ENCODE measurements at regions not wholly inside any gene's neighbourhood (a gene's known extent, or its start where the extent isn't known, plus 50 kb on each side); places are given as distances from the start of the nearest gene placed in this dataset.

DNA sequence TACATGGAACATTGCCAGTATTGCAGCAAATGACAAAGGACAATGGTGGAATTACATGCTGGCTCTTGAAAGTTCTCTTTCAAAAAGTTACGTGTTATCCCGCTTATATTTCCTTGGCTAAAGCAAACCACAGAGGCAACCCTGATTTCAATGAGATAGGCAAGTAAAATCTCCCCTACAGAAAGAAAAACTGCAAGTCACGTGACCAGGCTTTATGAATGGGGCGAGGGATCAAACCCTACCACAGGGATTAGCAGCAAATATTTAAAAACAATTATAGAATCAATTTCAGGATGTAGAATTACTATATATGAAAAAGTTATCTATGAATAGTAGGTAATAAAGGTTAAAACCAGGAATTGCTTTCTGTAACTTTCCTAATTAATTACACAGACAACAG is 603.4 kb upstream of the GBE1 start:
- no peaks in the 10 kb centered on the region for H3K27me3 ChIP-seq (ENCODE audit: insufficient read depth, poor library complexity, severe bottlenecking)
- no peak for DNase-seq (ENCODE audit: low read depth in 1 of 2, low spot score in 1 of 2)
- no peak overlapping the region for H3K4me3 ChIP-seq (replicated peaks; ENCODE audit: insufficient read depth, low read length)
- no peak overlapping the region for H3K27ac ChIP-seq (replicated peaks)
- TF ChIP-seq, protein P1, sequence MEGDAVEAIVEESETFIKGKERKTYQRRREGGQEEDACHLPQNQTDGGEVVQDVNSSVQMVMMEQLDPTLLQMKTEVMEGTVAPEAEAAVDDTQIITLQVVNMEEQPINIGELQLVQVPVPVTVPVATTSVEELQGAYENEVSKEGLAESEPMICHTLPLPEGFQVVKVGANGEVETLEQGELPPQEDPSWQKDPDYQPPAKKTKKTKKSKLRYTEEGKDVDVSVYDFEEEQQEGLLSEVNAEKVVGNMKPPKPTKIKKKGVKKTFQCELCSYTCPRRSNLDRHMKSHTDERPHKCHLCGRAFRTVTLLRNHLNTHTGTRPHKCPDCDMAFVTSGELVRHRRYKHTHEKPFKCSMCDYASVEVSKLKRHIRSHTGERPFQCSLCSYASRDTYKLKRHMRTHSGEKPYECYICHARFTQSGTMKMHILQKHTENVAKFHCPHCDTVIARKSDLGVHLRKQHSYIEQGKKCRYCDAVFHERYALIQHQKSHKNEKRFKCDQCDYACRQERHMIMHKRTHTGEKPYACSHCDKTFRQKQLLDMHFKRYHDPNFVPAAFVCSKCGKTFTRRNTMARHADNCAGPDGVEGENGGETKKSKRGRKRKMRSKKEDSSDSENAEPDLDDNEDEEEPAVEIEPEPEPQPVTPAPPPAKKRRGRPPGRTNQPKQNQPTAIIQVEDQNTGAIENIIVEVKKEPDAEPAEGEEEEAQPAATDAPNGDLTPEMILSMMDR (IDR thresholded peaks at IDR 0.05; ENCODE audit: insufficient read depth, low read length): no peak
- TF ChIP-seq GABPA (IDR thresholded peaks at IDR 0.05; ENCODE audit: low read depth) (no peak), POLR2AphosphoS5 (IDR thresholded peaks at IDR 0.05; ENCODE audit: low read depth) (no peak), SPI1 (IDR thresholded peaks at IDR 0.05; ENCODE audit: borderline replicate concordance, low read depth) (no peak)
- TF ChIP-seq, protein P2, sequence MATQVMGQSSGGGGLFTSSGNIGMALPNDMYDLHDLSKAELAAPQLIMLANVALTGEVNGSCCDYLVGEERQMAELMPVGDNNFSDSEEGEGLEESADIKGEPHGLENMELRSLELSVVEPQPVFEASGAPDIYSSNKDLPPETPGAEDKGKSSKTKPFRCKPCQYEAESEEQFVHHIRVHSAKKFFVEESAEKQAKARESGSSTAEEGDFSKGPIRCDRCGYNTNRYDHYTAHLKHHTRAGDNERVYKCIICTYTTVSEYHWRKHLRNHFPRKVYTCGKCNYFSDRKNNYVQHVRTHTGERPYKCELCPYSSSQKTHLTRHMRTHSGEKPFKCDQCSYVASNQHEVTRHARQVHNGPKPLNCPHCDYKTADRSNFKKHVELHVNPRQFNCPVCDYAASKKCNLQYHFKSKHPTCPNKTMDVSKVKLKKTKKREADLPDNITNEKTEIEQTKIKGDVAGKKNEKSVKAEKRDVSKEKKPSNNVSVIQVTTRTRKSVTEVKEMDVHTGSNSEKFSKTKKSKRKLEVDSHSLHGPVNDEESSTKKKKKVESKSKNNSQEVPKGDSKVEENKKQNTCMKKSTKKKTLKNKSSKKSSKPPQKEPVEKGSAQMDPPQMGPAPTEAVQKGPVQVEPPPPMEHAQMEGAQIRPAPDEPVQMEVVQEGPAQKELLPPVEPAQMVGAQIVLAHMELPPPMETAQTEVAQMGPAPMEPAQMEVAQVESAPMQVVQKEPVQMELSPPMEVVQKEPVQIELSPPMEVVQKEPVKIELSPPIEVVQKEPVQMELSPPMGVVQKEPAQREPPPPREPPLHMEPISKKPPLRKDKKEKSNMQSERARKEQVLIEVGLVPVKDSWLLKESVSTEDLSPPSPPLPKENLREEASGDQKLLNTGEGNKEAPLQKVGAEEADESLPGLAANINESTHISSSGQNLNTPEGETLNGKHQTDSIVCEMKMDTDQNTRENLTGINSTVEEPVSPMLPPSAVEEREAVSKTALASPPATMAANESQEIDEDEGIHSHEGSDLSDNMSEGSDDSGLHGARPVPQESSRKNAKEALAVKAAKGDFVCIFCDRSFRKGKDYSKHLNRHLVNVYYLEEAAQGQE (IDR thresholded peaks at IDR 0.05; ENCODE audit: insufficient replicate concordance, low read depth): no peak

DNA sequence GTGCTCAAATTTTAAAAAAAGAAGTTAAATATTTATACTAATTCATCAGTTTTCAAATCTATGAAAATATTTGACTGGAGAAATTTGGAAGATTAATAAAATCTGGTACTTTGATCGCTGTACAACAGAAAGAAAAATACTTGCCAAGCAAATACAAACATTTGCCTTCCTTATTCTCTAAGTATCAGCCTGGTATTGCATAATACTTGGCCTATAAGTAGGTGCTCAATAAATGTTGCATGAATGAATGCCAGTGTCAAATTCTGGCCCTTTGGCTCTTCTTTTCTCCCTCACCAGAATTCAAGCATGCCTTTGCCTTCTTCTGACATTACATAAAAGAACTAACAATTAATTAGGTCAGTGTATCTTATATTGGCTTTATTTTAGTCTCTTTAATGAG is 601.7 kb upstream of the GBE1 start:
- Histone ChIP-seq H3K27me3 (ENCODE audit: insufficient read depth, poor library complexity, severe bottlenecking) (no peaks in the 10 kb centered on the region), H3K4me3 (replicated peaks; ENCODE audit: insufficient read depth, low read length) (no peak overlapping the region), H3K27ac (replicated peaks) (no peak overlapping the region)
- TF ChIP-seq, protein P1 (IDR thresholded peaks at IDR 0.05; ENCODE audit: insufficient read depth, low read length): no peak
- no peak for TF ChIP-seq GABPA (IDR thresholded peaks at IDR 0.05; ENCODE audit: low read depth)
- TF ChIP-seq, protein P2 (IDR thresholded peaks at IDR 0.05; ENCODE audit: insufficient replicate concordance, low read depth): no peak
- no peak for TF ChIP-seq POLR2AphosphoS5 (IDR thresholded peaks at IDR 0.05; ENCODE audit: low read depth)
- no peak for TF ChIP-seq SPI1 (IDR thresholded peaks at IDR 0.05; ENCODE audit: borderline replicate concordance, low read depth)
- no peak for DNase-seq (ENCODE audit: low read depth in 1 of 2, low spot score in 1 of 2)

DNA sequence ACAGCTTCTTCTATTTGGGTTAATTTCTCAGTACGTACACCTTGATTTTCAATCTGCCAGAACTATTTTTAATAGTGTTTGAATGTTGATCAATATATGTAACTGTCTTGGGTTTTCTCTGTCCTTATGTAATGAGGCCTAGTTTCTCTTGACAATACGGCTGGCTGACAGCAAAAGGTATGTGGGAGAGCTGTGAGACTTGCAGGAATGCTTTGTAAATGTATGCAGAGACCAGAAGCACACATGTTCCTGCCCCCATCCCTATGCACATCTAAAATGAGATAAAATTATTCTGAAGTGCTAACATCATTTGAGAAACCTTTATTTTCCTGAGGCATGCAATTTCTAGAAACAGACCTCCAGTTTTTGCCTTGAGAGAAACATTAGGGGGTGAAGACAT is 593.8 kb upstream of the GBE1 start:
- Histone ChIP-seq H3K27me3 (ENCODE audit: insufficient read depth, poor library complexity, severe bottlenecking) (no peaks in the 10 kb centered on the region), H3K27ac (replicated peaks) (no peak overlapping the region), H3K4me3 (replicated peaks; ENCODE audit: insufficient read depth, low read length) (no peak overlapping the region)
- TF ChIP-seq POLR2AphosphoS5 (IDR thresholded peaks at IDR 0.05; ENCODE audit: low read depth) (no peak), SPI1 (IDR thresholded peaks at IDR 0.05; ENCODE audit: borderline replicate concordance, low read depth) (no peak), GABPA (IDR thresholded peaks at IDR 0.05; ENCODE audit: low read depth) (no peak)
- TF ChIP-seq, protein P1 (IDR thresholded peaks at IDR 0.05; ENCODE audit: insufficient read depth, low read length): no peak
- TF ChIP-seq, protein P2 (IDR thresholded peaks at IDR 0.05; ENCODE audit: insufficient replicate concordance, low read depth): no peak
- DNase-seq (ENCODE audit: low read depth in 1 of 2, low spot score in 1 of 2): no peak

Measured in HL-60 (cell line).